GM12878 (cell line): ENCODE measurements at regions not wholly inside any gene's neighbourhood (a gene's known extent, or its start where the extent isn't known, plus 50 kb on each side); places are given as distances from the start of the nearest gene placed in this dataset.

ENCODE experiments used
- ATAC-seq: fragments of 200-7000 bp; cut with Tn5 transposase; 3 replicates; pipeline ENCODE4 v1.9.1; 2020; ENCODE audit warnings: mild to moderate bottlenecking, moderate library complexity
- BruUV-seq: library from RNA; stranded (reverse); fragments of 400-500 nt; replicated peaks from 2 replicates; lab custom pipeline; 2021; lab: Mats Ljungman, UMichigan
- CTCF ChIA-PET: fragments of 300-600 bp; sonication (Branson Sonifier 250); formaldehyde crosslinking; extraction: SDS; loops from one replicate; lab custom pipeline; 2021; ENCODE audit warnings: inconsistent platforms; lab: Yijun Ruan, JAX
- POLR2A ChIA-PET: fragments of 350-600 bp; formaldehyde crosslinking; extraction: SDS; loops from one replicate; lab custom pipeline; 2021; ENCODE audit warnings: inconsistent platforms; lab: Charles Lee
- RAD21 ChIA-PET: fragments of 300-600 bp; sonication (Branson Sonifier 250); formaldehyde crosslinking; loops from one replicate; lab custom pipeline; 2023; ENCODE audit warnings: antibody characterized with exemption; ENCODE audit not compliant: unreplicated experiment; lab: Charles Lee
- SMC1A ChIA-PET: fragments of 300-600 bp; sonication (Branson Sonifier 250); formaldehyde crosslinking; loops from one replicate; lab custom pipeline; 2023; ENCODE audit not compliant: unreplicated experiment, uncharacterized antibody; lab: Charles Lee
- DNase-seq: peaks from one replicate; pipeline ENCODE4 v3.0.0-alpha.2; 2011; ENCODE audit warnings: low read depth, low spot score
- FAIRE-seq: peaks from 3 replicates; lab custom pipeline; 2011; peaks lifted over from hg19 to GRCh38; lab: Jason Lieb, UNC
- H2AFZ ChIP-seq: 2 replicates; pipeline ENCODE4 v1.6.0; 2011; ENCODE audit warnings: low read depth, low read length, control low read depth; ENCODE audit not compliant: control insufficient read depth
- H3K27ac ChIP-seq: 2 replicates; pipeline ENCODE4 v1.5.1; 2011; ENCODE audit warnings: control low read depth; ENCODE audit not compliant: control insufficient read depth, insufficient read depth
- H3K27me3 ChIP-seq, 2 experiments: replicated peaks in 1 of 2; 2 replicates each; pipeline versions ENCODE4 v1.6.0 to v1.6.1; 2011; ENCODE audit warnings: low read length in 1 of 2; ENCODE audit not compliant: control insufficient read depth in 2 of 2, insufficient read depth in 2 of 2
- H3K36me3 ChIP-seq, 2 experiments: 2 replicates each; pipeline ENCODE4 v1.5.1; 2011; ENCODE audit warnings: low read length in 1 of 2; ENCODE audit not compliant: control insufficient read depth in 2 of 2, insufficient read depth in 2 of 2
- H3K4me1 ChIP-seq: 2 replicates; pipeline ENCODE4 v1.6.1; 2011; ENCODE audit warnings: mild to moderate bottlenecking, low read length, moderate library complexity, mixed read lengths; ENCODE audit not compliant: control insufficient read depth, insufficient read depth
- H3K4me2 ChIP-seq: 2 replicates; pipeline ENCODE4 v1.6.0; 2011; ENCODE audit warnings: control low read depth; ENCODE audit not compliant: control insufficient read depth, insufficient read depth
- H3K4me3 ChIP-seq: fragments of 200-600 bp; sonication (generic); 2 replicates; pipeline ENCODE4 v1.5.1; 2016
- H3K79me2 ChIP-seq: 2 replicates; pipeline ENCODE4 v1.6.0; 2011; ENCODE audit warnings: low read length; ENCODE audit not compliant: control insufficient read depth, insufficient read depth
- H3K9ac ChIP-seq: 2 replicates; pipeline ENCODE4 v1.8.0; 2011; ENCODE audit warnings: low read length, control low read depth, mixed read lengths; ENCODE audit not compliant: control insufficient read depth, insufficient read depth
- H3K9me3 ChIP-seq: replicated peaks from 3 replicates; pipeline ENCODE4 v1.5.1; 2011; ENCODE audit warnings: mild to moderate bottlenecking, low read length; ENCODE audit not compliant: control insufficient read depth, insufficient read depth
- H4K20me1 ChIP-seq: 2 replicates; pipeline ENCODE4 v1.6.0; 2011; ENCODE audit not compliant: control insufficient read depth, insufficient read depth
- CREM ChIP-seq: IDR thresholded peaks from 2 replicates; pipeline ENCODE4 v1.6.1; 2014; ENCODE audit warnings: antibody characterized with exemption, low read depth
- MTA3 ChIP-seq: IDR thresholded peaks from 2 replicates; pipeline ENCODE4 v1.6.1; 2012; ENCODE audit warnings: low read length, inconsistent platforms, borderline replicate concordance
- MYB ChIP-seq: fragments of 150-350 bp; IDR thresholded peaks from 2 replicates; pipeline ENCODE4 v1.6.1; 2014; ENCODE audit warnings: mild to moderate bottlenecking, low read depth, low read length, borderline replicate concordance
- MYC ChIP-seq: IDR thresholded peaks from 2 replicates; pipeline ENCODE4 v1.6.1; 2011; ENCODE audit warnings: mild to moderate bottlenecking, low read length, moderate library complexity, inconsistent platforms; ENCODE audit not compliant: insufficient read depth, insufficient replicate concordance, insufficient read length, severe bottlenecking
- POU2F2 ChIP-seq: IDR thresholded peaks from 3 replicates; pipeline ENCODE4 v1.6.1; 2011; ENCODE audit warnings: low read depth, mild to moderate bottlenecking, low read length, borderline replicate concordance
- RAD51 ChIP-seq: fragments of 450-650 bp; IDR thresholded peaks from 2 replicates; pipeline ENCODE4 v1.6.1; 2016; ENCODE audit warnings: moderate library complexity, mild to moderate bottlenecking, inconsistent platforms
- RFX5 ChIP-seq: IDR thresholded peaks from 2 replicates; pipeline ENCODE4 v1.6.1; 2011; ENCODE audit warnings: low read depth, low read length, improper control_type of control experiment
- SMAD5 ChIP-seq: IDR thresholded peaks from 2 replicates; pipeline ENCODE4 v1.6.1; 2016; ENCODE audit warnings: antibody characterized with exemption, low read depth
- TCF7 ChIP-seq: IDR thresholded peaks from 2 replicates; pipeline ENCODE4 v1.6.1; 2014; ENCODE audit warnings: antibody characterized with exemption, borderline replicate concordance
- ZNF384 ChIP-seq: IDR thresholded peaks from 2 replicates; pipeline ENCODE4 v1.6.1; 2012; ENCODE audit warnings: low read depth, mild to moderate bottlenecking, low read length, improper control_type of control experiment, borderline replicate concordance
- WGBS: methylation state at CpG from one replicate; pipeline ENCODE4 v1.1.6; 2016; ENCODE audit warnings: low lambda C conversion rate; ENCODE audit not compliant: insufficient replicate concordance, insufficient coverage; ENCODE audit errors: missing lambda C conversion rate; 5-methylcytosine and 5-hydroxymethylcytosine counted together
- in situ Hi-C: fragments of 300-500 bp; cut with MboI; formaldehyde crosslinking; loops from 9 replicates; pipeline ENCODE4 v1.14.3; 2018; ENCODE audit warnings: mixed read lengths
- intact Hi-C: fragments of 100-400 bp; cut with micrococcal nuclease; formaldehyde crosslinking; loops from one replicate; pipeline ENCODE4 v1.14.2; 2022; ENCODE audit not compliant: unreplicated experiment

- H3K4me3 ChIP-seq = no peak overlapping the region
- no peaks in the 10 kb centered on the region for H4K20me1 ChIP-seq
- H3K27ac ChIP-seq = no peak overlapping the region
- DNase-seq = no peak
- TF ChIP-seq CREM (no peak), TCF7 (no peak), SMAD5 (no peak), RFX5 (no peak), RAD51 (no peak), MYC (no peak), POU2F2 (no peak)
- TF ChIP-seq, all 136 proteins: peak for 0
- FAIRE-seq (no peak), ATAC-seq (no peak)
- POLR2A ChIA-PET = no interaction called here
- intact Hi-C loops (no loop called here), in situ Hi-C loops (no loop called here)
- CTCF ChIA-PET = no interaction called here
- WGBS = 0% methylated on average over 2 of the region's 2 CpGs
- no peaks in the 10 kb centered on the region for H3K4me1 ChIP-seq
- no TSS peak for BruUV-seq
- no peaks in the 10 kb centered on the region for H3K27me3 ChIP-seq
- SMC1A ChIA-PET = no interaction called here
- no peaks in the 10 kb centered on the region for H3K36me3 ChIP-seq
- no peak overlapping the region for H3K9ac ChIP-seq
- no peak overlapping the region for H3K4me2 ChIP-seq
- H2AFZ ChIP-seq = no peak overlapping the region
- no peaks in the 10 kb centered on the region for H3K79me2 ChIP-seq
- H3K9me3 ChIP-seq = no peaks in the 10 kb centered on the region
- RAD21 ChIA-PET = no interaction called here
These were observed 68.0 kb upstream of the GRID2 start for GRCh38 chr4:92235731-92236130.

DNA sequence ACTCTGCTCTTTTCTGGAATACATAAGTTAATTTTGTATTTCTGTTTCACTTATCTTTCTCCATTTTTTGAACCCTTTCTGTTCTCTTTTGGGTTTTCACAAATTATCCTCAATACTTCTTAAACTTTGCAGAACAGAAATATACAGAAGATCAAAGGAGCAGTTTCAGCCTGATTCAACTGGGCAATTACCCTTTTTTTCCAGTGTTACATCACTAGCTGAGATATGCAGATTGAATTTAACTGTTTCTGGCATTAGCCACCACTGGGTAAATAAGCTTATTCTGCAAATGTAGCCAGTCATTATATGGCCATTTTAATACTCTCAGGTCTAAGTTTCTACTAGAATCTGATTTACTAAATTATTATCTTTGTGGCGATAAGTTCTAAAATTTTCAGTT, 66.9 kb upstream of the GRID2 start:
- POLR2A ChIA-PET = no interaction called here
- BruUV-seq = no TSS peak
- in situ Hi-C loops (no loop called here), intact Hi-C loops (no loop called here)
- H3K27me3 ChIP-seq = no peaks in the 10 kb centered on the region
- RAD21 ChIA-PET = no interaction called here
- FAIRE-seq (no peak), DNase-seq (no peak), ATAC-seq (no peak)
- H3K4me3 ChIP-seq = no peak overlapping the region
- no peak overlapping the region for H3K27ac ChIP-seq
- H3K9ac ChIP-seq = no peak overlapping the region
- no peaks in the 10 kb centered on the region for H3K79me2 ChIP-seq
- no peaks in the 10 kb centered on the region for H4K20me1 ChIP-seq
- 100% methylated on average over 1 of the region's 1 CpG for WGBS
- TF ChIP-seq ZNF384 (no peak), MYB (no peak), MTA3 (no peak)
- SMC1A ChIA-PET = no interaction called here
- H3K36me3 ChIP-seq = no peaks in the 10 kb centered on the region
- CTCF ChIA-PET = no interaction called here
- H3K9me3 ChIP-seq = no peaks in the 10 kb centered on the region
- H3K4me1 ChIP-seq = no peaks in the 10 kb centered on the region
- no peak overlapping the region for H3K4me2 ChIP-seq
- no peak overlapping the region for H2AFZ ChIP-seq
